Erythroblast (primary cell): ENCODE measurements at regions not wholly inside any gene's neighbourhood (a gene's known extent, or its start where the extent isn't known, plus 50 kb on each side); places are given as distances from the start of the nearest gene placed in this dataset.
"Not testable (repeated sequence)": the region's sequence is repeated elsewhere in the genome, so short reads cannot be mapped to it uniquely, and the experiment has no call there.

Source experiments
- DNase-seq, 2 experiments: peaks; one replicate each; lab custom pipeline; 2025; lab: John Stamatoyannopoulos, UW
- GATA1 ChIP-seq: IDR thresholded peaks from 2 replicates; pipeline ENCODE4 v1.6.1; 2011; ENCODE audit warnings: low read depth, mild to moderate bottlenecking, control low read depth, low read length, moderate library complexity
- POLR2A ChIP-seq: IDR thresholded peaks from 2 replicates; pipeline ENCODE4 v1.6.1; 2011; ENCODE audit warnings: mild to moderate bottlenecking, low read length

- DNase-seq = no peak
- TF ChIP-seq GATA1 (no peak), POLR2A (no peak)
These were observed 433.4 kb downstream of the BRD1 start for GRCh38 chr22:49394116-49394785.

DNA sequence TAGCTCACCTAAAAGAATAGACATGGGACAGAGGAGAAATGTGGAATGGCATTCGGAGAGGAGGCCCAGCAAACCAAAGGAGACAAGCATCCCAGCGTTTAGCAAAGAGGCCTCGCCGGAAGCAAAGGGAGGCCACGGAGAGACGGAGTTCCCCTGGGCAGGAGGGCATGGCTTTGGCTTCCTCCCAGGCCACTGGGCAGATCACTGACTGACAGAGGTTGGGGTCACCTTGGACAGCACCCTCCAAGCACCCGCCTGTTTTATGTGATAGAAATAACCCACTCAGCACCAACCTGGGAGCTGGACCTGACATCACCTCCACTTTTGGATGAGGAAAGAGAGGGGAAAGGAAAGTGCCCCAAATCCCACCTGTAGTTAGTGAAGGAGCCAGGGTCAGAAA is 434.1 kb downstream of the BRD1 start:
- no peak for DNase-seq
- no peak for TF ChIP-seq GATA1

- no peak for TF ChIP-seq GATA1
- TF ChIP-seq POLR2A = no peak
- DNase-seq = no peak
These were observed 434.7 kb downstream of the BRD1 start for GRCh38 chr22:49392841-49393510.

DNA sequence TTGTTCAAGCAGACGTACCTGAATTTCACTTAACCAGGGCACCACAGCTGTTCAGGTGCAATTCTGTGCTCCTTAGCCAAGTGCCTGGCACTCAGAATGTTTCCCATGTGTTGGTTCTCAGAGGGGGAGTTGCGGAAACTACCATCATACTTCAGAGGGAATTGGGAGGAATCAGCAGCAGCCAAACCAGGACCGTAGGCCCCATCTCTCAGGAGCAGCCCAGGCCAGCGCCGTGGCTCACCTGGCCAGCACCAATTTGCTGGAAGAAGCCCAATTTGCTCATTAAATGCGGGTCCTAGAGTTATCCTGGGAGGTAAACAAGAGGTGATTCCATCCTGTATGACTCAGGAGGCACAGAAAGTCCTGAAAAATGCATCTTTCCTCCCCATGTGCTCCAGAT is 435.4 kb downstream of the BRD1 start:
- TF ChIP-seq POLR2A = no peak
- no peak for TF ChIP-seq GATA1
- DNase-seq = no peak

GRCh38 chr22:49391436-49391835 is 436.2 kb downstream of the BRD1 start:
- no peak for TF ChIP-seq GATA1
- no peak for TF ChIP-seq POLR2A
- no peak for DNase-seq

- TF ChIP-seq POLR2A (no peak), GATA1 (no peak)
- no peak for DNase-seq
These were observed 436.7 kb downstream of the BRD1 start for GRCh38 chr22:49390954-49391353.

DNA sequence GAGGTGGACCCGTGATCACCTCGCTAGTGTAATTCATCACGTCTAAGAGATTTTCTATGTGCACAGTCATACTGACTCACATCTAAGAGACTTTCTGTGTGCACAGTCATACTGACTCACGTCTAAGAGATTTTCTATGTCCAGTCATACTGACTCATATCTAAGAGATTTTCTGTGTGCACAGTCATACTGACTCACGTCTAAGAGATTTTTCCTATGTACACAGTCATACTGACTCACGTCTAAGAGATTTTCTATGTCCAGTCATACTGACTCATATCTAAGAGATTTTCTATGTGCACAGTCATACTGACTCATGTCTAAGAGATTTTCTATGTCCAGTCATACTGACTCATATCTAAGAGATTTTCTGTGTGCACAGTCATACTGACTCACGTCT is 443.8 kb downstream of the BRD1 start:
- DNase-seq = not testable (repeated sequence)

DNA sequence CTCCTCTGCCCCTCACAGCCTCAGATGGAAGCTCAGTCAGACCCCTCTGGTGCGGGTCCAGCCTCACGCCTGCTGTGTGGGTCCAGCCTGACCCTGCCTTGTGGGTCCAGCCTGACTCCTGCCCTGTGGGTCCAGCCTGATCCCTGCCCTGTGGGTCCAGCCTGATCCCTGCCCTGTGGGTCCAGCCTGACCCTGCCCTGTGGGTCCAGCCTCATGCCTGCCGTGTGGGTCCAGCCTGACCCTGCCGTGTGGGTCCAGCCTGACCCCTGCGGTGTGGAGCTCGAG is 445.3 kb downstream of the BRD1 start:
- no peak for TF ChIP-seq POLR2A
- TF ChIP-seq GATA1 = no peak
- DNase-seq = no peak

- TF ChIP-seq POLR2A (no peak), GATA1 (no peak)
- DNase-seq = no peak
These were observed 445.9 kb downstream of the BRD1 start for GRCh38 chr22:49381595-49382450.

DNA sequence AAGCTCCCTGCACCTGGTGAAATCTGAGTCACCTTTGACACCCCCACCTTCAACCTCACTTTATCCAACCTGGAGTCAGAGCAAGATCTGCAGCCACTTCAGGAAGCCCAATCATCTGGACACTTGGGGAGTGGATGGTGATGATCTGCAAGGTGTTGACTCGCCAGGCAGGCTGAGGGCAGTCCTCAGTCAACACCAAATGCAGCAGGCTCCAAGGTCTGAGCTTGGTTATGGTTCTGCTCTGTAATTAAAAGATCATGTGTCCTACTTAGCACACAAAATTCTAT is 446.9 kb downstream of the BRD1 start:
- no peak for DNase-seq
- TF ChIP-seq GATA1 = no peak

DNA sequence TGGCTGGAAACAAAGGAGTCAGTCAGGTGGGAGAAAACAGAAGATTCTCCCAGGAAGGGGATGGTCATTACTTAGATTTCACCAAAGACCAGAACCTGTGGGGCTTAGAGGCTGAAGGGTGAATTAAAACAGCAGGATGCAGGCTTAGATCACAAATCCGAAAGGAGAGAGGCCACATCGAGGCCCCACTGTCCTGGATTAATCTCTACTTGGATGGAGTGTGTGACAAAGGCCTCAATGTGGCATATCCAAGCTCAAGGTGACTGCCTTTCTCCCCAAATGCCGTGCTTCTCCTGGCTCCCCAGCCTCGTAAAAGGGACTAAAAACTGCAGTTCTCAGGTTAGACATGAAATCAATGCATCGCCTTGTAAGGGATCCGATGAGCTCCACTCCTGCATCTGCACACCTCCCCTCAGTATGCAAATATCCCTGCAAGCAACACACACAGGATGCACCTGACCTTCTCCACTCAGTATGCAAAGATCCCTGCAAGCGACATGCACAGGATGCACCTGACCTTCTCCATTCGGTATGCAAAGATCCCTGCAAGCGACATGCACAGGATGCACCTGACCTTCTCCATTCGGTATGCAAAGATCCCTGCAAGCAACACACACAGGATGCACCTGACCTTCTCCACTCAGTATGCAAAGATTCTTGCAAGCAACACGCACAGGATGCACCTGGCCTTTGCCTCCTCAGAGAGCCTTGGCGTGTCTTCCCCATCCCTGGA is 447.4 kb downstream of the BRD1 start:
- DNase-seq = no peak
- no peak for TF ChIP-seq GATA1
- no peak for TF ChIP-seq POLR2A

DNA sequence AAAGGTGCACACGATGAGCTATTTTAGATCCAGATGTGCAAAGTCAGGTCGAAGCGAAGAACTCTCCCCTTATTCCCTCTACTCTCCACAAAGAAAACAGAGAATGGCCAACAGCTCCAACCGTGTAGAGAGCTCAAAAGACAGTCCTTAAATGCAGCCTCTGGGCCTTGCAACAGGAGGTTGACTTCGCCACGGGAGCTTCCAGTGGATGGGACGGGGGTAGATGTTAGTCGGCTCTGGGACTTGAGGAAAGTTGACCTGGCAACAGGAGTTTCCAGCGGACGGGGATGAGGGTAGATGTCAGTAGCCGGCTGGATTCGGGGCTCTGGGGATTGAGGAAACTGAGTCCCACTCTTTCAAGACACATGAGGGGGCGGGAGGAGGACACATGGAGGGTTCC is 450.4 kb downstream of the BRD1 start:
- no peak for DNase-seq
- TF ChIP-seq GATA1 (no peak), POLR2A (no peak)

GRCh38 chr22:49373801-49374226 is 453.9 kb downstream of the BRD1 start:
- TF ChIP-seq GATA1 (no peak), POLR2A (no peak)
- no peak for DNase-seq

- TF ChIP-seq GATA1 = no peak
- no peak for TF ChIP-seq POLR2A
- no peak for DNase-seq
These were observed 454.4 kb downstream of the BRD1 start for GRCh38 chr22:49373289-49373666.
